H1 (cell line): ENCODE measurements at regions not wholly inside any gene's neighbourhood (a gene's known extent, or its start where the extent isn't known, plus 50 kb on each side); places are given as distances from the start of the nearest gene placed in this dataset.

ENCODE experiments used
- SP1 ChIP-seq: IDR thresholded peaks from 2 replicates; pipeline ENCODE4 v1.6.1; 2011; ENCODE audit warnings: low read depth, low read length
- USF2 ChIP-seq: IDR thresholded peaks from 2 replicates; pipeline ENCODE4 v1.6.1; 2011; ENCODE audit warnings: low read length, improper control_type of control experiment

- TF ChIP-seq USF2 (no peak), SP1 (no peak)
These were observed 594.6 kb downstream of the NXPH1 start (continued) for GRCh38 chr7:9028012-9028411.
